HepG2 (cell line): ENCODE measurements at regions not wholly inside any gene's neighbourhood (a gene's known extent, or its start where the extent isn't known, plus 50 kb on each side); places are given as distances from the start of the nearest gene placed in this dataset.

ENCODE experiments used
- ATAC-seq: fragments of 200-7000 bp; cut with Tn5 transposase; 3 replicates; pipeline ENCODE4 v1.9.1; 2020; ENCODE audit warnings: mild to moderate bottlenecking, moderate library complexity
- BruUV-seq: library from RNA; stranded (reverse); fragments of 400-500 nt; replicated peaks from 2 replicates; lab custom pipeline; 2021; lab: Mats Ljungman, UMichigan
- CTCF ChIA-PET: fragments of 300-600 bp; formaldehyde crosslinking; extraction: SDS; loops from one replicate; lab custom pipeline; 2021; ENCODE audit warnings: low total read pairs, inconsistent platforms, low intra/inter-chr PET ratio; lab: Yijun Ruan, JAX
- POLR2A ChIA-PET: fragments of 350-600 bp; sonication (Branson Sonifier 250); formaldehyde crosslinking; loops from one replicate; lab custom pipeline; 2020; ENCODE audit warnings: antibody characterized with exemption, inconsistent platforms; lab: Yijun Ruan, JAX
- DNase-seq: peaks from one replicate; pipeline ENCODE4 v3.0.0-alpha.2; 2015; ENCODE audit warnings: low spot score
- FAIRE-seq: peaks from 3 replicates; lab custom pipeline; 2011; peaks lifted over from hg19 to GRCh38; lab: Jason Lieb, UNC
- H2AFZ ChIP-seq: one replicate; pipeline ENCODE4 v1.6.1; 2011; ENCODE audit warnings: low read length, inconsistent platforms
- H3K27ac ChIP-seq: fragments of 300-600 bp; 3 replicates; pipeline ENCODE4 v1.8.0; 2011; ENCODE audit warnings: mixed run types, mild to moderate bottlenecking, mixed read lengths, low read length, inconsistent platforms; ENCODE audit not compliant: insufficient read depth; ENCODE audit errors: extremely low read length
- H3K27me3 ChIP-seq, 2 experiments: fragments of 200-600 bp in 1 of 2; 2 replicates in 1 of 2; 3 replicates in 1 of 2; pipeline versions ENCODE4 v1.6.0 to v1.8.0; 2011; ENCODE audit warnings: low read length in 2 of 2, mild to moderate bottlenecking in 2 of 2, moderate library complexity in 2 of 2, inconsistent platforms in 1 of 2; ENCODE audit not compliant: insufficient read depth in 2 of 2, control insufficient read depth in 1 of 2
- H3K36me3 ChIP-seq, 2 experiments: fragments of 200-600 bp in 1 of 2; replicated peaks in 1 of 2; 2 replicates in 1 of 2; 3 replicates in 1 of 2; pipeline versions ENCODE4 v1.5.1 to v1.8.0; 2011; ENCODE audit warnings: low read length in 2 of 2, inconsistent platforms in 1 of 2; ENCODE audit not compliant: insufficient read depth in 2 of 2, control insufficient read depth in 1 of 2
- H3K4me1 ChIP-seq: 2 replicates; pipeline ENCODE4 v1.5.1; 2012; ENCODE audit warnings: low read length, inconsistent platforms; ENCODE audit not compliant: insufficient read depth
- H3K4me2 ChIP-seq: 2 replicates; pipeline ENCODE4 v1.6.0; 2011; ENCODE audit warnings: low read depth, low read length, inconsistent platforms
- H3K4me3 ChIP-seq, 3 experiments: fragments of 200-600 bp in 1 of 3; sonication (generic), shearing (Covaris generic) in 1 of 3; replicated peaks in 1 of 3; 2 replicates each; pipeline ENCODE4 v1.5.1; 2011 to 2016; ENCODE audit warnings: low read length in 3 of 3, inconsistent platforms in 2 of 3, low read depth in 2 of 3, mild to moderate bottlenecking in 2 of 3, control low read depth in 1 of 3, mixed read lengths in 1 of 3; ENCODE audit not compliant: insufficient read depth in 1 of 3
- H3K79me2 ChIP-seq: one replicate; pipeline ENCODE4 v1.6.1; 2011; ENCODE audit warnings: low read length, inconsistent platforms; ENCODE audit not compliant: insufficient read depth
- H3K9ac ChIP-seq: 2 replicates; pipeline ENCODE4 v1.6.0; 2011; ENCODE audit warnings: mild to moderate bottlenecking, low read depth, low read length, inconsistent platforms; ENCODE audit not compliant: insufficient read depth
- H3K9me3 ChIP-seq: 2 replicates; pipeline ENCODE4 v1.5.1; 2012; ENCODE audit warnings: mild to moderate bottlenecking, low read length
- H4K20me1 ChIP-seq: 2 replicates; pipeline ENCODE4 v1.6.0; 2011; ENCODE audit warnings: inconsistent platforms, mild to moderate bottlenecking, low read length, moderate library complexity; ENCODE audit not compliant: insufficient read depth
- ATRX ChIP-seq: sonication (generic); formaldehyde crosslinking; IDR thresholded peaks from 2 replicates; pipeline ENCODE4 v1.4.0; 2020; ENCODE audit warnings: missing genetic modification reagents, borderline replicate concordance
- IKZF4 ChIP-seq: sonication (generic); formaldehyde crosslinking; IDR thresholded peaks from 2 replicates; pipeline ENCODE4 v1.5.1; 2020; ENCODE audit warnings: borderline replicate concordance, mild to moderate bottlenecking, low read depth, missing genetic modification reagents; ENCODE audit errors: not compliant biosample characterization
- MTF1 ChIP-seq: sonication (generic); formaldehyde crosslinking; IDR thresholded peaks from 2 replicates; pipeline ENCODE4 v1.5.0; 2020; ENCODE audit warnings: missing genetic modification reagents
- PAX8 ChIP-seq: sonication (generic); formaldehyde crosslinking; IDR thresholded peaks from 2 replicates; pipeline ENCODE4 v1.8.0; 2022; ENCODE audit warnings: mild to moderate bottlenecking, missing genetic modification reagents, borderline replicate concordance
- PREB ChIP-seq: sonication (generic); formaldehyde crosslinking; IDR thresholded peaks from 2 replicates; pipeline ENCODE4 v1.4.0; 2020; ENCODE audit warnings: missing genetic modification reagents
- SAFB2 ChIP-seq: sonication (generic); formaldehyde crosslinking; IDR thresholded peaks from 2 replicates; pipeline ENCODE4 v1.5.1; 2020; ENCODE audit warnings: missing genetic modification reagents, low read depth, mild to moderate bottlenecking, borderline replicate concordance
- SPEN ChIP-seq: sonication (generic); formaldehyde crosslinking; IDR thresholded peaks from 2 replicates; pipeline ENCODE4 v1.5.1; 2020; ENCODE audit warnings: low read depth, mild to moderate bottlenecking, missing genetic modification reagents
- YY1 ChIP-seq: IDR thresholded peaks from 2 replicates; pipeline ENCODE4 v1.6.1; 2011; ENCODE audit warnings: low read length, low read depth, moderate library complexity, mild to moderate bottlenecking; ENCODE audit not compliant: insufficient read depth, insufficient replicate concordance
- ZKSCAN1 ChIP-seq: fragments of 150-350 bp; IDR thresholded peaks from 2 replicates; pipeline ENCODE4 v1.6.1; 2014; ENCODE audit warnings: low read length
- ZNF431 ChIP-seq: sonication (generic); formaldehyde crosslinking; IDR thresholded peaks from 2 replicates; pipeline ENCODE4 v1.9.0; 2022; ENCODE audit warnings: missing genetic modification reagents, low read depth, mild to moderate bottlenecking, borderline replicate concordance
- ZNF44 ChIP-seq: sonication (generic); formaldehyde crosslinking; IDR thresholded peaks from 2 replicates; pipeline ENCODE4 v1.5.1; 2020; ENCODE audit warnings: mild to moderate bottlenecking, missing genetic modification reagents
- ZNF501 ChIP-seq: sonication (generic); formaldehyde crosslinking; IDR thresholded peaks from 2 replicates; pipeline ENCODE4 v1.5.1; 2020; ENCODE audit warnings: mild to moderate bottlenecking, moderate library complexity, missing genetic modification reagents
- ZNF580 ChIP-seq: IDR thresholded peaks from 2 replicates; pipeline ENCODE4 v1.6.1; 2016; ENCODE audit warnings: low read depth, borderline replicate concordance
- ZNF781 ChIP-seq: sonication (generic); formaldehyde crosslinking; IDR thresholded peaks from 2 replicates; pipeline ENCODE4 v1.5.1; 2020; ENCODE audit warnings: borderline replicate concordance, mild to moderate bottlenecking, missing genetic modification reagents; ENCODE audit errors: not compliant biosample characterization
- ZSCAN9 ChIP-seq: IDR thresholded peaks from 2 replicates; pipeline ENCODE4 v1.6.1; 2016; ENCODE audit warnings: borderline replicate concordance
- WGBS: methylation state at CpG from one replicate; pipeline ENCODE4 v1.1.6; 2017; ENCODE audit warnings: low lambda C conversion rate; 5-methylcytosine and 5-hydroxymethylcytosine counted together
- in situ Hi-C: cut with HindIII; loops from 2 replicates; pipeline ENCODE4 v1.10.0; 2017; ENCODE audit warnings: low pct_unique_long_range_greater_than_20kb; ENCODE audit not compliant: extremely low pct_ligation_motif_present
- intact Hi-C: fragments of 100-400 bp; cut with micrococcal nuclease; formaldehyde crosslinking; loops from one replicate; pipeline ENCODE4 v1.10.0; 2022; ENCODE audit not compliant: unreplicated experiment

- Histone ChIP-seq H3K27me3 (no peaks in the 10 kb centered on the region), H3K4me1 (no peaks in the 10 kb centered on the region), H2AFZ (no peak overlapping the region), H3K9ac (no peak overlapping the region), H3K4me3 (no peak overlapping the region), H3K4me2 (no peak overlapping the region), H3K79me2 (no peaks in the 10 kb centered on the region), H3K27ac (no peak overlapping the region), H3K9me3 (no peaks in the 10 kb centered on the region), H3K36me3 (no peaks in the 10 kb centered on the region), H4K20me1 (no peaks in the 10 kb centered on the region)
- intact Hi-C loops (no loop called here), in situ Hi-C loops (no loop called here)
- BruUV-seq: no TSS peak
- no peak for ATAC-seq
- CTCF ChIA-PET: no interaction called here
- TF ChIP-seq YY1 (no peak), SAFB2 (CRISPR knock-in tag) (no peak), ZKSCAN1 (no peak), PAX8 (no peak), MTF1 (CRISPR knock-in tag) (no peak), ZNF501 (CRISPR knock-in tag) (no peak), ZNF431 (CRISPR knock-in tag) (no peak), ZNF781 (CRISPR knock-in tag) (no peak), SPEN (no peak), ZNF580 (CRISPR knock-in tag) (no peak), ATRX (no peak), PREB (CRISPR knock-in tag) (no peak), ZNF44 (CRISPR knock-in tag) (no peak), ZSCAN9 (CRISPR knock-in tag) (no peak), IKZF4 (no peak)
- WGBS: 4% methylated on average over 1 of the region's 1 CpG
- DNase-seq: no peak
- no peak for FAIRE-seq
- POLR2A ChIA-PET: no interaction called here
Observed at GRCh38 chr4:34492414-34492813, 1751.9 kb downstream of the ARAP2 start.
